CD14-positive monocyte (primary cell): ENCODE measurements at regions not wholly inside any gene's neighbourhood (a gene's known extent, or its start where the extent isn't known, plus 50 kb on each side); places are given as distances from the start of the nearest gene placed in this dataset.

Experiments used
- DNase-seq, 3 donors: peaks; one replicate each; pipeline ENCODE4 v3.0.0-alpha.2; 2011 to 2022
- H2AFZ ChIP-seq: 2 replicates; pipeline ENCODE4 v1.6.0; 2012; ENCODE audit warnings: mild to moderate bottlenecking, low read depth, low read length, inconsistent platforms; ENCODE audit not compliant: insufficient read depth, poor library complexity, severe bottlenecking
- H3K27ac ChIP-seq, 2 donors: 1 replicate in 1 of 2; 2 replicates in 1 of 2; pipeline ENCODE4 v1.5.1; 2012 to 2013; ENCODE audit warnings: low read length in 2 of 2, control low read depth in 1 of 2, inconsistent platforms in 1 of 2, low read depth in 1 of 2, mild to moderate bottlenecking in 1 of 2
- H3K27me3 ChIP-seq, 2 donors: one replicate each; pipeline versions ENCODE4 v1.6.0 to v1.6.1; 2011 to 2013; ENCODE audit warnings: low read length in 2 of 2; ENCODE audit not compliant: control insufficient read depth in 2 of 2, insufficient read depth in 2 of 2
- H3K36me3 ChIP-seq, 2 donors: replicated peaks in 1 of 2; 1 replicate in 1 of 2; 2 replicates in 1 of 2; pipeline versions ENCODE4 v1.5.1 to v1.6.1; 2012 to 2013; ENCODE audit warnings: low read length in 2 of 2, control low read depth in 1 of 2, inconsistent platforms in 1 of 2, mild to moderate bottlenecking in 1 of 2; ENCODE audit not compliant: insufficient read depth in 2 of 2, control insufficient read depth in 1 of 2
- H3K4me1 ChIP-seq, 2 donors: 1 replicate in 1 of 2; 2 replicates in 1 of 2; pipeline versions ENCODE4 v1.5.1 to v1.6.1; 2012 to 2013; ENCODE audit warnings: low read length in 2 of 2, control low read depth in 1 of 2, inconsistent platforms in 1 of 2, mild to moderate bottlenecking in 1 of 2, moderate library complexity in 1 of 2; ENCODE audit not compliant: insufficient read depth in 2 of 2, control insufficient read depth in 1 of 2
- H3K4me2 ChIP-seq: replicated peaks from 2 replicates; pipeline ENCODE3; 2012; ENCODE audit warnings: low read length, moderate library complexity, mild to moderate bottlenecking; ENCODE audit not compliant: poor library complexity, severe bottlenecking; ENCODE audit errors: extremely low read depth
- H3K4me3 ChIP-seq, 3 experiments: fragments of 200-600 bp in 1 of 3; sonication (generic) in 1 of 3; replicated peaks in 1 of 3; 1 replicate in 2 of 3; 2 replicates in 1 of 3; pipeline ENCODE4 v1.5.1; 2011 to 2013; ENCODE audit warnings: low read length in 3 of 3, mild to moderate bottlenecking in 3 of 3, control low read depth in 2 of 3, low read depth in 2 of 3, inconsistent platforms in 1 of 3, moderate library complexity in 1 of 3
- H3K79me2 ChIP-seq: 2 replicates; pipeline ENCODE4 v1.6.0; 2012; ENCODE audit warnings: mild to moderate bottlenecking, control low read depth, inconsistent platforms, low read length, moderate library complexity; ENCODE audit not compliant: insufficient read depth
- H3K9ac ChIP-seq: 2 replicates; pipeline ENCODE4 v1.6.0; 2017; ENCODE audit warnings: low read length, mild to moderate bottlenecking; ENCODE audit not compliant: insufficient read depth, poor library complexity, severe bottlenecking
- H3K9me3 ChIP-seq, 2 donors: replicated peaks in 1 of 2; 1 replicate in 1 of 2; 2 replicates in 1 of 2; pipeline versions ENCODE4 v1.5.1 to v1.6.1; 2012 to 2013; ENCODE audit warnings: low read length in 2 of 2, control low read depth in 1 of 2; ENCODE audit not compliant: control insufficient read depth in 1 of 2, insufficient read depth in 1 of 2
- H4K20me1 ChIP-seq: 2 replicates; pipeline ENCODE4 v1.6.0; 2012; ENCODE audit warnings: mild to moderate bottlenecking, low read length, control low read depth, moderate library complexity; ENCODE audit not compliant: insufficient read depth
- H3K27ac Mint-ChIP-seq, 7 donors: one replicate each; pipeline ENCODE4 v1.8.0; 2020; ENCODE audit warnings: mild to moderate bottlenecking in 7 of 7, mixed read lengths in 7 of 7, moderate library complexity in 6 of 7, inconsistent platforms in 2 of 7
- H3K27me3 Mint-ChIP-seq, 3 donors: one replicate each; pipeline ENCODE4 v1.8.0; 2021 to 2022; ENCODE audit warnings: low read depth in 3 of 3, mild to moderate bottlenecking in 3 of 3, mixed read lengths in 3 of 3, moderate library complexity in 3 of 3, inconsistent platforms in 1 of 3
- H3K36me3 Mint-ChIP-seq, 2 donors: one replicate each; pipeline ENCODE4 v1.8.0; 2020; ENCODE audit warnings: mixed read lengths in 2 of 2, inconsistent platforms in 1 of 2, mild to moderate bottlenecking in 1 of 2
- H3K4me1 Mint-ChIP-seq: one replicate; pipeline ENCODE4 v1.8.0; 2020; ENCODE audit warnings: mild to moderate bottlenecking, mixed read lengths
- H3K4me3 Mint-ChIP-seq, 2 donors: one replicate each; pipeline ENCODE4 v1.8.0; 2020; ENCODE audit warnings: mild to moderate bottlenecking in 2 of 2, mixed read lengths in 2 of 2, moderate library complexity in 1 of 2
- H3K9me3 Mint-ChIP-seq, 7 donors: one replicate each; pipeline ENCODE4 v1.8.0; 2020 to 2022; ENCODE audit warnings: mixed read lengths in 7 of 7, mild to moderate bottlenecking in 6 of 7, moderate library complexity in 6 of 7, inconsistent platforms in 2 of 7
- WGBS: methylation state at CpG from one replicate; pipeline ENCODE4 v1.1.5; 2013; ENCODE audit warnings: missing lambda C conversion rate; ENCODE audit not compliant: insufficient coverage; 5-methylcytosine and 5-hydroxymethylcytosine counted together
- intact Hi-C, 2 donors: fragments of 100-400 bp; cut with micrococcal nuclease; formaldehyde crosslinking; loops; one replicate each; pipeline versions ENCODE4 v1.15.0 to v1.15.1; 2023
- TF ChIP-seq, protein P1 (sequence below): fragments of 200-600 bp; IDR thresholded peaks from one replicate; pipeline ENCODE4 v1.8.0; 2022; ENCODE audit warnings: antibody characterized with exemption, mild to moderate bottlenecking

- Histone ChIP-seq H3K9me3 (no peaks in the 10 kb centered on the region), H3K27ac (no peak overlapping the region), H3K9ac (no peak overlapping the region), H3K4me1 (peaks cover 4 to 17% of the 10 kb centered on the region in 2 donors), H3K79me2 (no peaks in the 10 kb centered on the region), H3K4me2 (no peak overlapping the region), H3K27me3 (peaks cover 0 to 19% of the 10 kb centered on the region in 2 donors), H4K20me1 (no peaks in the 10 kb centered on the region), H2AFZ (peak overlapping the region; percentile 67), H3K36me3 (no peaks in the 10 kb centered on the region), H3K4me3 (no peak overlapping the region)
- Mint-ChIP-seq H3K36me3 (peaks cover 0 to 4% of the 10 kb centered on the region in 2 donors), H3K4me3 (peak overlapping the region in 1 of 2 donors; percentile 73), H3K27me3 (peaks cover 32% of the 10 kb centered on the region in 3 donors), H3K27ac (no peak overlapping the region), H3K4me1 (peaks cover 27% of the 10 kb centered on the region), H3K9me3 (peaks cover 0 to 3% (median 0%) of the 10 kb centered on the region in 7 donors)
- TF ChIP-seq, protein P1, sequence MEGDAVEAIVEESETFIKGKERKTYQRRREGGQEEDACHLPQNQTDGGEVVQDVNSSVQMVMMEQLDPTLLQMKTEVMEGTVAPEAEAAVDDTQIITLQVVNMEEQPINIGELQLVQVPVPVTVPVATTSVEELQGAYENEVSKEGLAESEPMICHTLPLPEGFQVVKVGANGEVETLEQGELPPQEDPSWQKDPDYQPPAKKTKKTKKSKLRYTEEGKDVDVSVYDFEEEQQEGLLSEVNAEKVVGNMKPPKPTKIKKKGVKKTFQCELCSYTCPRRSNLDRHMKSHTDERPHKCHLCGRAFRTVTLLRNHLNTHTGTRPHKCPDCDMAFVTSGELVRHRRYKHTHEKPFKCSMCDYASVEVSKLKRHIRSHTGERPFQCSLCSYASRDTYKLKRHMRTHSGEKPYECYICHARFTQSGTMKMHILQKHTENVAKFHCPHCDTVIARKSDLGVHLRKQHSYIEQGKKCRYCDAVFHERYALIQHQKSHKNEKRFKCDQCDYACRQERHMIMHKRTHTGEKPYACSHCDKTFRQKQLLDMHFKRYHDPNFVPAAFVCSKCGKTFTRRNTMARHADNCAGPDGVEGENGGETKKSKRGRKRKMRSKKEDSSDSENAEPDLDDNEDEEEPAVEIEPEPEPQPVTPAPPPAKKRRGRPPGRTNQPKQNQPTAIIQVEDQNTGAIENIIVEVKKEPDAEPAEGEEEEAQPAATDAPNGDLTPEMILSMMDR, result no peak
- intact Hi-C loops, result no loop called here
- no peak for DNase-seq
- WGBS, result 91% methylated on average over 14 of the region's 17 CpGs
These were observed 98.5 kb upstream of the RTL6 start for GRCh38 chr22:44596396-44597125.

GRCh38 chr22:44595841-44596341 is 97.9 kb upstream of the RTL6 start:
- TF ChIP-seq, protein P1, result no peak
- Histone ChIP-seq H2AFZ (peak overlapping the region; percentile 67), H3K79me2 (no peaks in the 10 kb centered on the region), H3K36me3 (no peaks in the 10 kb centered on the region), H3K9ac (no peak overlapping the region), H3K4me3 (no peak overlapping the region), H3K4me1 (peaks cover 4 to 14% of the 10 kb centered on the region in 2 donors), H3K9me3 (no peaks in the 10 kb centered on the region), H3K4me2 (no peak overlapping the region), H3K27ac (no peak overlapping the region), H4K20me1 (no peaks in the 10 kb centered on the region), H3K27me3 (peaks cover 0 to 19% of the 10 kb centered on the region in 2 donors)
- peaks cover 27% of the 10 kb centered on the region for H3K4me1 Mint-ChIP-seq
- peak overlapping the region in 3 of 7 donors; percentile 11 to 73 (median 15) for H3K27ac Mint-ChIP-seq
- DNase-seq, result no peak
- H3K9me3 Mint-ChIP-seq, result peaks cover 0 to 3% (median 0%) of the 10 kb centered on the region in 7 donors
- peaks cover 0 to 4% of the 10 kb centered on the region in 2 donors for H3K36me3 Mint-ChIP-seq
- H3K27me3 Mint-ChIP-seq, result peaks cover 32 to 33% (median 32%) of the 10 kb centered on the region in 3 donors
- H3K4me3 Mint-ChIP-seq, result peak overlapping the region in 1 of 2 donors; percentile 73
- intact Hi-C loops, result no loop called here
- WGBS, result 3% methylated on average over 21 of the region's 21 CpGs
